Esophagus muscularis mucosa (tissue), 4 donors: ENCODE measurements at regions not wholly inside any gene's neighbourhood (a gene's known extent, or its start where the extent isn't known, plus 50 kb on each side); places are given as distances from the start of the nearest gene placed in this dataset.

Source experiments
- DNase-seq: peaks from one replicate; pipeline ENCODE4 v3.0.0-alpha.2; 2017; ENCODE audit errors: extremely low spot score
- H3K27ac ChIP-seq, 4 donors: fragments of 200-600 bp; sonication (generic); replicated peaks in 1 of 4; 1 replicate in 3 of 4; 2 replicates in 1 of 4; pipeline ENCODE4 v1.5.1; 2016 to 2019; ENCODE audit warnings: mild to moderate bottlenecking in 1 of 4
- H3K27me3 ChIP-seq, 4 donors: fragments of 200-600 bp; sonication (generic); one replicate each; pipeline versions ENCODE4 v1.5.1 to v1.6.0; 2016 to 2019
- H3K36me3 ChIP-seq, 4 donors: fragments of 200-600 bp; sonication (generic); one replicate each; pipeline ENCODE4 v1.5.1; 2016 to 2019
- H3K4me1 ChIP-seq, 4 donors: fragments of 200-600 bp; sonication (generic); one replicate each; pipeline ENCODE4 v1.5.1; 2016 to 2019
- H3K4me3 ChIP-seq, 4 donors: fragments of 200-600 bp; sonication (generic); 1 replicate in 2 of 4; 2 replicates in 2 of 4; pipeline ENCODE4 v1.5.1; 2016 to 2019; ENCODE audit warnings: mild to moderate bottlenecking in 4 of 4, moderate library complexity in 1 of 4
- H3K9me3 ChIP-seq, 4 donors: fragments of 200-600 bp; sonication (generic); 1 replicate in 3 of 4; 2 replicates in 1 of 4; pipeline ENCODE4 v1.5.1; 2016 to 2019
- EP300 ChIP-seq: sonication (generic); formaldehyde crosslinking; IDR thresholded peaks from one replicate; pipeline ENCODE4 v1.6.1; 2017; ENCODE audit warnings: antibody characterized with exemption
- POLR2A ChIP-seq: fragments of 450-650 bp; IDR thresholded peaks from one replicate; pipeline ENCODE4 v1.6.1; 2017; ENCODE audit warnings: antibody characterized with exemption, moderate library complexity, mild to moderate bottlenecking, low read depth
- POLR2AphosphoS5 ChIP-seq, 2 donors: sonication (generic); formaldehyde crosslinking; IDR thresholded peaks; one replicate each; pipeline ENCODE4 v1.6.1; 2017; ENCODE audit warnings: antibody characterized with exemption in 2 of 2
- WGBS: methylation state at CpG from one replicate; pipeline ENCODE4 v1.1.5; 2018; 5-methylcytosine and 5-hydroxymethylcytosine counted together
- intact Hi-C: fragments of 100-400 bp; cut with DNase I; formaldehyde crosslinking; loops from one replicate; pipeline ENCODE4 v1.15.1; 2023
- TF ChIP-seq, protein P1 (sequence below), 3 experiments: fragments of 200-600 bp in 2 of 3; fragments of 450-650 bp in 1 of 3; sonication (generic) in 2 of 3; IDR thresholded peaks; one replicate each; pipeline ENCODE4 v1.5.1; 2017 to 2019; ENCODE audit warnings: antibody characterized with exemption in 3 of 3, mild to moderate bottlenecking in 2 of 3, moderate library complexity in 1 of 3

DNA sequence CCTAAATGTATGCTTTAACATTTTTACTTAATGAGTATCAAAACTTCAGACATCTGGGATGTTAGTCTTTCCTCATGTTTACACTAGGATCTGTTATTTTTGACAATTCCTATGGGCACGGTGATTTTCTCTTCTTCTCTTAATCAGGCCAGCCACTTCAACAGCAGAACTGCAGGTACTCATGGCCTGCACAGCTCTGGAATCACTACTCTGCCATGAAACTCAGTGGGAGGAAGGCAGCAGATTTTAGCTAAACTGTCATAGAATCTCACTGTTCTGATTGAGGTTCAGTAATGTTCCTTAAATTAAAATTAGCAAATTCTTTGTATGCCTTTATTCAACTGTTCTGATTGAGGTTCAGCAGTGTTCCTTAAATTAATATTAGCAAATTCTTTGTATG is 1083.0 kb downstream of the SLITRK5 start:
- intact Hi-C loops: no loop called here
- no peaks in the 10 kb centered on the region for H3K36me3 ChIP-seq
- no peaks in the 10 kb centered on the region for H3K9me3 ChIP-seq
- H3K4me3 ChIP-seq: no peak overlapping the region
- no peak for DNase-seq
- H3K27ac ChIP-seq: no peak overlapping the region
- WGBS: 60% methylated on average over 1 of the region's 1 CpG
- no peaks in the 10 kb centered on the region for H3K4me1 ChIP-seq
- no peaks in the 10 kb centered on the region for H3K27me3 ChIP-seq
- TF ChIP-seq EP300 (no peak), POLR2AphosphoS5 (IDR thresholded peaks at IDR 0.05) (no peak), POLR2A (no peak)
- TF ChIP-seq, protein P1, sequence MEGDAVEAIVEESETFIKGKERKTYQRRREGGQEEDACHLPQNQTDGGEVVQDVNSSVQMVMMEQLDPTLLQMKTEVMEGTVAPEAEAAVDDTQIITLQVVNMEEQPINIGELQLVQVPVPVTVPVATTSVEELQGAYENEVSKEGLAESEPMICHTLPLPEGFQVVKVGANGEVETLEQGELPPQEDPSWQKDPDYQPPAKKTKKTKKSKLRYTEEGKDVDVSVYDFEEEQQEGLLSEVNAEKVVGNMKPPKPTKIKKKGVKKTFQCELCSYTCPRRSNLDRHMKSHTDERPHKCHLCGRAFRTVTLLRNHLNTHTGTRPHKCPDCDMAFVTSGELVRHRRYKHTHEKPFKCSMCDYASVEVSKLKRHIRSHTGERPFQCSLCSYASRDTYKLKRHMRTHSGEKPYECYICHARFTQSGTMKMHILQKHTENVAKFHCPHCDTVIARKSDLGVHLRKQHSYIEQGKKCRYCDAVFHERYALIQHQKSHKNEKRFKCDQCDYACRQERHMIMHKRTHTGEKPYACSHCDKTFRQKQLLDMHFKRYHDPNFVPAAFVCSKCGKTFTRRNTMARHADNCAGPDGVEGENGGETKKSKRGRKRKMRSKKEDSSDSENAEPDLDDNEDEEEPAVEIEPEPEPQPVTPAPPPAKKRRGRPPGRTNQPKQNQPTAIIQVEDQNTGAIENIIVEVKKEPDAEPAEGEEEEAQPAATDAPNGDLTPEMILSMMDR (IDR thresholded peaks at IDR 0.05): no peak

DNA sequence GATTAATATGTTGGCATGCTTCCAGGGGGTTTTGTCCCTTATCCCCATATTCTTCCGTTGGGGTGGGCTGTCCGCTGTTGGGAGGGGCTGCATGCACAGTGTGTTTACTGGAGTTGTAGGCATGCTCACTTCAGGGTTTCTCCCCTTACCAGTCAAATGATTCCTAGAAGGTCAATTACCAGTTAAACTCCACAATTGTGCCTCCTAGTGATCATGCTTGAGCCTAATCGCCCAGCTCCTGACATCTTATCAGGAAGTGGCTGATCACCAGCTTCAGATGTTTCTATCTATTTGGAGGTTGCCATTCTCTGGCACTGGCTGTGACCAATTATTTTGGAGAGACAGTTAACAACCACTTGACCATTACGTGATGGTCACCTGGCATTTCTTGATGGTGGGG is 1090.0 kb downstream of the SLITRK5 start:
- no peak overlapping the region for H3K27ac ChIP-seq
- H3K4me3 ChIP-seq: no peak overlapping the region
- TF ChIP-seq POLR2A (no peak), EP300 (no peak), POLR2AphosphoS5 (IDR thresholded peaks at IDR 0.05) (no peak)
- TF ChIP-seq, protein P1 (IDR thresholded peaks at IDR 0.05): no peak
- no peaks in the 10 kb centered on the region for H3K9me3 ChIP-seq
- H3K36me3 ChIP-seq: no peaks in the 10 kb centered on the region
- intact Hi-C loops: no loop called here
- H3K4me1 ChIP-seq: no peaks in the 10 kb centered on the region
- no peaks in the 10 kb centered on the region for H3K27me3 ChIP-seq
- 86% methylated on average over 4 of the region's 4 CpGs for WGBS
- DNase-seq: no peak

DNA sequence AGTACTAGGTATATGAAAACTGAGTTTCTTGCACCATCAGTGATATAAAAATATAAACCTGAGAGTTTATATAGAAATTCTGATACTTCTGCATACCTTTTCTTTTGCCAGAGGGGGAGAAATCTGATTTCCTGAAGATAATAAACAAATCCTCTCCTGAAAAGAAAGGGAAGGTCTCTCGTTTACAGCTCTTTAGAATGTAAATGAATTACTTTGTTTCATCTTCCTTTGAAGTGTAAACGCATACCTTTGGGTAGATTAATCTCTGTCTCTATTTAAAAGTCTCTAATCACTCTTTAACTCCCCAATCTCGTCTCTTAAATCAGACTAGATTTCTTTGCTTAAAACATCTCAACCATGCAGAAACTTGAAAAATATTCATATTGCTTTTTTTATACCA is 1092.9 kb downstream of the SLITRK5 start:
- WGBS: 18% methylated on average over 3 of the region's 3 CpGs
- Histone ChIP-seq H3K9me3 (no peaks in the 10 kb centered on the region), H3K36me3 (no peaks in the 10 kb centered on the region), H3K4me3 (no peak overlapping the region), H3K27ac (no peak overlapping the region), H3K4me1 (no peaks in the 10 kb centered on the region), H3K27me3 (no peaks in the 10 kb centered on the region)
- TF ChIP-seq, protein P1 (IDR thresholded peaks at IDR 0.05): no peak
- no peak for TF ChIP-seq POLR2A
- TF ChIP-seq EP300: no peak
- TF ChIP-seq POLR2AphosphoS5 (IDR thresholded peaks at IDR 0.05): no peak
- DNase-seq: no peak
- intact Hi-C loops: no loop called here

DNA sequence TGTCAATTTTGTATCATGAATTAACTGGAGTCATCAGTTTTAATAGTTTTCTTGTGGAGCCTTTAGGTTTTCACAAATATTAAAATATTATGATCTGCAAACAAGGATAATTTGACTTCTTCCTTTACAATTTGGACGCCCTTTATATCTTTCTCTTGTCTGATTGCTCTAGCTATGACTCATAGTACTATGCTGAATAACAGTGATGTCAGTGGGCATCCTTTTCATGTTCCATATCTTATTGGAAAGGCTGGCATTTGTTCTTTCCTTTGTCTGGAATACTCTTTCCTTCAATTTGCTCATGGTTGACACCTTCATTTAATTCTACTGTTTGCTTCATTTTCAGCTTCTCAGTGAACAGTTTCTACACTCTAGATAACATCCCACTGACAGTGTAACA is 1129.3 kb downstream of the SLITRK5 start:
- no peaks in the 10 kb centered on the region for H3K36me3 ChIP-seq
- H3K27ac ChIP-seq: no peak overlapping the region
- intact Hi-C loops: no loop called here
- no peak for DNase-seq
- 81% methylated on average over 1 of the region's 1 CpG for WGBS
- TF ChIP-seq, protein P1 (IDR thresholded peaks at IDR 0.05): no peak
- TF ChIP-seq POLR2A: no peak
- no peak for TF ChIP-seq POLR2AphosphoS5 (IDR thresholded peaks at IDR 0.05)
- TF ChIP-seq EP300: no peak
- no peak overlapping the region for H3K4me3 ChIP-seq
- no peaks in the 10 kb centered on the region for H3K27me3 ChIP-seq
- no peaks in the 10 kb centered on the region for H3K9me3 ChIP-seq
- H3K4me1 ChIP-seq: no peaks in the 10 kb centered on the region

DNA sequence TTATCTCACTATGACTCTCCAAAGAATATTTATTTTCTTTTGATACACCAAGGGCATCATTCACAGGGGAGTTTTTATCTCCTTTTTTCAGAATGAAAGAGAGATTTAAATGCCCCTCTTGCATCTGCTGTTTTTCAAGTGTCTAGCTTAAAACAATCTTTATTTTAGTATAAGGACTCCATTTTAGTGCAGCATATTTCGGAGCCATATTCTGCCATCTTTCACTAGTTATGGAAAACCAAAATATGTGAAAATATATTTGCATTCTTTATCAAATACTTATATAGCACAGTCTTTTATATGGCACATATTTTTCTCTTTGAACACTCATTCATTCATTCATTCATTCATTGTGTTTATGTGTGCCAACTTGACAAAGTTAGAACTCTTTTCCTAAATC is 1130.2 kb downstream of the SLITRK5 start:
- Histone ChIP-seq H3K4me1 (no peaks in the 10 kb centered on the region), H3K4me3 (no peak overlapping the region), H3K27ac (no peak overlapping the region), H3K36me3 (no peaks in the 10 kb centered on the region), H3K27me3 (no peaks in the 10 kb centered on the region), H3K9me3 (no peaks in the 10 kb centered on the region)
- TF ChIP-seq POLR2A: no peak
- no peak for TF ChIP-seq POLR2AphosphoS5 (IDR thresholded peaks at IDR 0.05)
- TF ChIP-seq, protein P1 (IDR thresholded peaks at IDR 0.05): no peak
- TF ChIP-seq EP300: no peak
- DNase-seq: no peak
- 97% methylated on average over 1 of the region's 1 CpG for WGBS
- intact Hi-C loops: no loop called here
